NCI-H187 treated with DMSO at 0.1 percent for 48 hours (cell line): ENCODE measurements at regions not wholly inside any gene's neighbourhood (a gene's known extent, or its start where the extent isn't known, plus 50 kb on each side); places are given as distances from the start of the nearest gene placed in this dataset.

Experiments used
- DNase-seq: peaks from one replicate; lab custom pipeline; 2025; lab: John Stamatoyannopoulos, UW

- DNase-seq, result no peak
Measured at GRCh38 chr9:107064378-107064777, 201.4 kb downstream of the ZNF462 start.

- DNase-seq, result no peak
Measured at GRCh38 chr9:107065549-107065948, 202.6 kb downstream of the ZNF462 start.

GRCh38 chr9:107067739-107068416, 204.9 kb downstream of the ZNF462 start:
- no peak for DNase-seq

- DNase-seq, result no peak
Measured at GRCh38 chr9:107068581-107068980, 205.6 kb downstream of the ZNF462 start.

- no peak for DNase-seq
Measured at GRCh38 chr9:107070586-107070985, 207.6 kb downstream of the ZNF462 start.

GRCh38 chr9:107078061-107078460, 205.0 kb upstream of the RAD23B start:
- no peak for DNase-seq

GRCh38 chr9:107079589-107079988, 203.5 kb upstream of the RAD23B start:
- DNase-seq, result no peak

GRCh38 chr9:107080130-107080529, 202.9 kb upstream of the RAD23B start:
- no peak for DNase-seq

GRCh38 chr9:107086460-107086859, 196.6 kb upstream of the RAD23B start:
- no peak for DNase-seq

- DNase-seq, result no peak
Measured at GRCh38 chr9:107087222-107087621, 195.9 kb upstream of the RAD23B start.

- no peak for DNase-seq
Measured at GRCh38 chr9:107090218-107090617, 192.9 kb upstream of the RAD23B start.

- no peak for DNase-seq
Measured at GRCh38 chr9:107093365-107094060, 189.6 kb upstream of the RAD23B start.

GRCh38 chr9:107094370-107094769, 188.7 kb upstream of the RAD23B start:
- no peak for DNase-seq

- no peak for DNase-seq
Measured at GRCh38 chr9:107100591-107100990, 182.5 kb upstream of the RAD23B start.

GRCh38 chr9:107102011-107102410, 181.1 kb upstream of the RAD23B start:
- no peak for DNase-seq

- no peak for DNase-seq
Measured at GRCh38 chr9:107103621-107104020, 179.5 kb upstream of the RAD23B start.

- DNase-seq, result no peak
Measured at GRCh38 chr9:107105784-107106183, 177.3 kb upstream of the RAD23B start.

GRCh38 chr9:107106416-107106815, 176.7 kb upstream of the RAD23B start:
- no peak for DNase-seq

GRCh38 chr9:107108342-107109130, 174.5 kb upstream of the RAD23B start:
- DNase-seq, result no peak

- DNase-seq, result no peak
Measured at GRCh38 chr9:107109324-107109723, 173.8 kb upstream of the RAD23B start.

GRCh38 chr9:107110153-107110552, 172.9 kb upstream of the RAD23B start:
- no peak for DNase-seq

GRCh38 chr9:107112707-107113243, 170.3 kb upstream of the RAD23B start:
- no peak for DNase-seq
